ENCODE measurements at regions not wholly inside any gene's neighbourhood (a gene's known extent, or its start where the extent isn't known, plus 50 kb on each side); places are given as distances from the start of the nearest gene placed in this dataset.
A peak's percentile ranks its signal among the peaks of the same experiment; 100 is the strongest.

- Histone ChIP-seq H3K9ac (no peak overlapping the region), H3K79me2 (ENCODE audit: low read depth) (no peaks in the 10 kb centered on the region), H2AFZ (replicated peaks) (no peak overlapping the region), H3K4me3 (no peak overlapping the region), H3K4me2 (no peak overlapping the region), H4K20me1 (ENCODE audit: low read depth) (no peaks in the 10 kb centered on the region), H3K9me3 (ENCODE audit: low read depth) (no peaks in the 10 kb centered on the region), H3K27me3 (no peaks in the 10 kb centered on the region), H3K36me3 (no peaks in the 10 kb centered on the region), H3F3A (ENCODE audit: low read depth) (no peaks in the 10 kb centered on the region), H3K4me1 (peaks cover 3% of the 10 kb centered on the region), H3K27ac (no peak overlapping the region)
- Mint-ChIP-seq H3K27ac (no peak overlapping the region), H3K4me1 (no peaks in the 10 kb centered on the region), H3K27me3 (ENCODE audit: insufficient read depth, low read depth) (no peaks in the 10 kb centered on the region), H3K9me3 (no peaks in the 10 kb centered on the region), H3K4me3 (no peak overlapping the region), H3K36me3 (no peaks in the 10 kb centered on the region)
- TF ChIP-seq EZH2phosphoT487 (IDR thresholded peaks at IDR 0.05), result no peak
- TF ChIP-seq, protein P1, sequence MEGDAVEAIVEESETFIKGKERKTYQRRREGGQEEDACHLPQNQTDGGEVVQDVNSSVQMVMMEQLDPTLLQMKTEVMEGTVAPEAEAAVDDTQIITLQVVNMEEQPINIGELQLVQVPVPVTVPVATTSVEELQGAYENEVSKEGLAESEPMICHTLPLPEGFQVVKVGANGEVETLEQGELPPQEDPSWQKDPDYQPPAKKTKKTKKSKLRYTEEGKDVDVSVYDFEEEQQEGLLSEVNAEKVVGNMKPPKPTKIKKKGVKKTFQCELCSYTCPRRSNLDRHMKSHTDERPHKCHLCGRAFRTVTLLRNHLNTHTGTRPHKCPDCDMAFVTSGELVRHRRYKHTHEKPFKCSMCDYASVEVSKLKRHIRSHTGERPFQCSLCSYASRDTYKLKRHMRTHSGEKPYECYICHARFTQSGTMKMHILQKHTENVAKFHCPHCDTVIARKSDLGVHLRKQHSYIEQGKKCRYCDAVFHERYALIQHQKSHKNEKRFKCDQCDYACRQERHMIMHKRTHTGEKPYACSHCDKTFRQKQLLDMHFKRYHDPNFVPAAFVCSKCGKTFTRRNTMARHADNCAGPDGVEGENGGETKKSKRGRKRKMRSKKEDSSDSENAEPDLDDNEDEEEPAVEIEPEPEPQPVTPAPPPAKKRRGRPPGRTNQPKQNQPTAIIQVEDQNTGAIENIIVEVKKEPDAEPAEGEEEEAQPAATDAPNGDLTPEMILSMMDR (IDR thresholded peaks at IDR 0.05), result peak; percentile 76
- TF ChIP-seq EZH2 (IDR thresholded peaks at IDR 0.05), result no peak
- peak; percentile 55 for DNase-seq (ENCODE audit: low spot score)
Measured at GRCh38 chr3:25897019-25897418, 107.1 kb downstream of the OXSM start.

DNA sequence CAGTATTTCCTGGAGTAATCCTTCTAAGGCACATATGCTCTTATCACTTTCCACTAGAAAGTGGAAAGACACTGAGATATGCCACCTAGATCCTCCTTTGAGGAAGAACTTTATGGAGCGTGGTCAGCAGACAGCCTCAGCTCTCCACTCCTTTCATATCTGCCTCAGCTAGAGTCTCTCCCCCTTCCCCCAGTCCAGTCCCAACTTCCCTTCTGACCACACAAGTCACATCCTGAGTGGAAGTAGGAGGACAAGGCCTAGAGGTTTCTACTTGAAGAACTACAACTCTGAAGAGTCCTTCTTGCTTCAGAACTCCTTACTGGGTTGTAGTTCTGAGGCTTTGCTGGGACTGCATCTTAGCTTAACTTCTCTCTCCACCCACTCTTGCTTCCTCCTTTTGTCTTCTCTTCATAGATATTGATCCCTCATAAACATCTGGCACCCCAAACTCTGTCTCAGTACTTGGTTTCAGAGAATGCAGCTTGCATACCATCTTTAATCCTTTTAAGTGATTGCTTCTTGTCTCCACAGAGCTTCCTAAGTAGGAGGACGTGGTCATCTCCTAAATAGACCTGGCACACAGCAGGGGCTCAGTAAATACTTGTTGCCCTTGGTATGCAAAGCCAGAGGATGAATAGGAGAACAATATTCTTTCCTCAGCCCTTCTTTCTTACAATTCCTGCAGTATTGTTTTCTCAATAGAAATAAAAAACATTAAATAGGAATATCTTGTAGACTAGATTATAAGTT is 109.6 kb downstream of the OXSM start:
- Mint-ChIP-seq H3K4me1 (peaks cover 6% of the 10 kb centered on the region), H3K36me3 (no peaks in the 10 kb centered on the region), H3K9me3 (no peaks in the 10 kb centered on the region), H3K4me3 (no peak overlapping the region), H3K27me3 (ENCODE audit: insufficient read depth, low read depth) (no peaks in the 10 kb centered on the region), H3K27ac (no peak overlapping the region)
- H3F3A ChIP-seq (ENCODE audit: low read depth), result no peaks in the 10 kb centered on the region
- no peak overlapping the region for H3K4me3 ChIP-seq
- H3K4me1 ChIP-seq, result peaks cover 17% of the 10 kb centered on the region
- H4K20me1 ChIP-seq (ENCODE audit: low read depth), result no peaks in the 10 kb centered on the region
- no peak overlapping the region for H3K27ac ChIP-seq
- H3K4me2 ChIP-seq, result no peak overlapping the region
- H3K9me3 ChIP-seq (ENCODE audit: low read depth), result no peaks in the 10 kb centered on the region
- TF ChIP-seq EZH2 (IDR thresholded peaks at IDR 0.05) (no peak), EZH2phosphoT487 (IDR thresholded peaks at IDR 0.05) (no peak)
- TF ChIP-seq, protein P1 (IDR thresholded peaks at IDR 0.05), result no peak
- no peaks in the 10 kb centered on the region for H3K36me3 ChIP-seq
- no peak overlapping the region for H2AFZ ChIP-seq (replicated peaks)
- DNase-seq (ENCODE audit: low spot score), result no peak
- no peaks in the 10 kb centered on the region for H3K27me3 ChIP-seq
- H3K79me2 ChIP-seq (ENCODE audit: low read depth), result no peaks in the 10 kb centered on the region
- H3K9ac ChIP-seq, result no peak overlapping the region

DNA sequence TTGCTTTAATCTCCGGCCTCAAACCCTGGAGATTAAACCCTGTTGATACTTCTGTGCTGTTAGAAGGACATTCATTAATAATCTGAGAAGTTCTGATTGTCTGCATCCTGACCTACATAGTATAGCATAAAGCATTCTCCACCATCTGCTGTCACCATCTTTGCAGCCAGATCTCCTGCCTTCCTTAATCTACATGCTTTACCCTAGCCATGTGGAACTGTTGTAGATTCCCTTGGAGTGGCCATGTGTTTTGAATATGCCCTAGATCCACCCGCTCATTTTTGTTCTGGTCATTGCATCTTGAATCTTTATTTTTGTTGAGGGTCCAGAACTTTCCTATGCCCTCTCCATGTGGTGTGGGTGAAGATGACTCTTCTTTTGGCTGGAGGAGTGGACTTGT is 110.3 kb downstream of the OXSM start:
- Mint-ChIP-seq H3K27me3 (ENCODE audit: insufficient read depth, low read depth) (no peaks in the 10 kb centered on the region), H3K36me3 (no peaks in the 10 kb centered on the region), H3K9me3 (no peaks in the 10 kb centered on the region), H3K4me1 (peaks cover 6% of the 10 kb centered on the region), H3K4me3 (no peak overlapping the region), H3K27ac (no peak overlapping the region)
- Histone ChIP-seq H3K79me2 (ENCODE audit: low read depth) (no peaks in the 10 kb centered on the region), H3K27me3 (no peaks in the 10 kb centered on the region), H3K4me1 (peaks cover 17% of the 10 kb centered on the region), H3K36me3 (no peaks in the 10 kb centered on the region), H3K9ac (no peak overlapping the region), H3K27ac (no peak overlapping the region), H3K9me3 (ENCODE audit: low read depth) (no peaks in the 10 kb centered on the region), H3K4me2 (no peak overlapping the region), H2AFZ (replicated peaks) (no peak overlapping the region), H3F3A (ENCODE audit: low read depth) (no peaks in the 10 kb centered on the region), H4K20me1 (ENCODE audit: low read depth) (no peaks in the 10 kb centered on the region), H3K4me3 (no peak overlapping the region)
- TF ChIP-seq, protein P1 (IDR thresholded peaks at IDR 0.05), result no peak
- TF ChIP-seq EZH2phosphoT487 (IDR thresholded peaks at IDR 0.05) (no peak), EZH2 (IDR thresholded peaks at IDR 0.05) (no peak)
- no peak for DNase-seq (ENCODE audit: low spot score)
